H54 (cell line): ENCODE measurements at regions not wholly inside any gene's neighbourhood (a gene's known extent, or its start where the extent isn't known, plus 50 kb on each side); places are given as distances from the start of the nearest gene placed in this dataset.

Experiments used
- DNase-seq: peaks from one replicate; pipeline ENCODE4 v3.0.0; 2011; ENCODE audit warnings: low spot score, mixed read lengths; ENCODE audit not compliant: insufficient read length
- FAIRE-seq: peaks from 3 replicates; lab custom pipeline; 2011; peaks lifted over from hg19 to GRCh38; lab: Jason Lieb, UNC
- POLR2A ChIP-seq: IDR thresholded peaks from 2 replicates; pipeline ENCODE4 v1.6.1; 2011; ENCODE audit warnings: low read depth, mild to moderate bottlenecking, low read length

GRCh38 chr9:121599872-121600585 lies 51.4 kb upstream of the DAB2IP start:
- no peak for DNase-seq
- TF ChIP-seq POLR2A: no peak

DNA sequence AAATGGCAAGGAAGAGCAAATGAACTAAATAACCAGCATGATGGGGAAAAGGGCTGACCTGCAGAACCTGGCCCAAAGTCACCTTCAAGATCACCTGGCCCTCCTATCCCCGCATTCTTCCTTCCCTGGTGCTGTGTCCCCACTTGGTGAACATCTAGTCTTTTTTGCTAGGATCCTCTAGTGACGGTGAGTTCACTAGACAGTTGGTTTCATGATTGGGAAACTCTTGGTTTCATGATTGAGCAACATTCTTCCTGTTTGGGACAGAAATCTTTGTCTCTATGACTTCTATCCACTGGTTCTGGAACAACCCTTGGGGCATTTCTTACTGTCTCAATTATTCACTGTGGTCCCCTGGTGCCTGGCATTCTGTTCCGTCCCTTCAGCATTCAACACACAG lies 50.2 kb upstream of the DAB2IP start:
- no peak for TF ChIP-seq POLR2A
- DNase-seq: no peak
- no peak for FAIRE-seq

More at GRCh38 chr9:121599872-121600585, 51.4 kb upstream of the DAB2IP start:
- FAIRE-seq: no peak
